ENCODE measurements at regions not wholly inside any gene's neighbourhood (a gene's known extent, or its start where the extent isn't known, plus 50 kb on each side); places are given as distances from the start of the nearest gene placed in this dataset.

DNA sequence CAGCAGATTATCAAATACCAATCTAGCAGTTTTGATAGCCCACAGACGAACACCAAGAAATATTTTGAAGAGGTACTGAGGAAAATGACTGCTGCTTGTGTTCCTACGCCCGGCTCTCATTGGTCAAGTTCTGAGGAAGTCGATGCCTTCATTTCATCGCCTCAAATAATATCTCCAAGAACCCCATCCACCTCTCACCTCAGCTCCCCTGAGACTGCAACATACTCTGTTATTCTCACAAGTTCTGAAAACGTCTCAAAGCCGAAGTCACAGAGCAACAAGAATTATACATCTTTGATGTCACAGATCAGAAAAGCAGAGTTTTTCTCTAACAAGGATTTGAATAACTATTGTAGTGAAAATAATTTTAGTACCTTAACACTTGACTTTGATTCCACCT, 55.5 kb upstream of the BCAT1 start:
- 91 to 93% methylated on average over 7 of the region's 7 CpGs for WGBS, 2 donors
- H3K36me3 ChIP-seq = no peaks in the 10 kb centered on the region
- no peak overlapping the region for H3K4me3 ChIP-seq
- no peaks in the 10 kb centered on the region for H3K4me1 ChIP-seq
- DNase-seq (no peak), ATAC-seq (ENCODE audit: low FRiP score in 2 of 2) (no peak)
- TF ChIP-seq, protein P1, sequence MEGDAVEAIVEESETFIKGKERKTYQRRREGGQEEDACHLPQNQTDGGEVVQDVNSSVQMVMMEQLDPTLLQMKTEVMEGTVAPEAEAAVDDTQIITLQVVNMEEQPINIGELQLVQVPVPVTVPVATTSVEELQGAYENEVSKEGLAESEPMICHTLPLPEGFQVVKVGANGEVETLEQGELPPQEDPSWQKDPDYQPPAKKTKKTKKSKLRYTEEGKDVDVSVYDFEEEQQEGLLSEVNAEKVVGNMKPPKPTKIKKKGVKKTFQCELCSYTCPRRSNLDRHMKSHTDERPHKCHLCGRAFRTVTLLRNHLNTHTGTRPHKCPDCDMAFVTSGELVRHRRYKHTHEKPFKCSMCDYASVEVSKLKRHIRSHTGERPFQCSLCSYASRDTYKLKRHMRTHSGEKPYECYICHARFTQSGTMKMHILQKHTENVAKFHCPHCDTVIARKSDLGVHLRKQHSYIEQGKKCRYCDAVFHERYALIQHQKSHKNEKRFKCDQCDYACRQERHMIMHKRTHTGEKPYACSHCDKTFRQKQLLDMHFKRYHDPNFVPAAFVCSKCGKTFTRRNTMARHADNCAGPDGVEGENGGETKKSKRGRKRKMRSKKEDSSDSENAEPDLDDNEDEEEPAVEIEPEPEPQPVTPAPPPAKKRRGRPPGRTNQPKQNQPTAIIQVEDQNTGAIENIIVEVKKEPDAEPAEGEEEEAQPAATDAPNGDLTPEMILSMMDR (IDR thresholded peaks at IDR 0.05) = no peak
- H3K27ac ChIP-seq = no peak overlapping the region
- H3K9me3 ChIP-seq = no peaks in the 10 kb centered on the region
- no peaks in the 10 kb centered on the region for H3K27me3 ChIP-seq

DNA sequence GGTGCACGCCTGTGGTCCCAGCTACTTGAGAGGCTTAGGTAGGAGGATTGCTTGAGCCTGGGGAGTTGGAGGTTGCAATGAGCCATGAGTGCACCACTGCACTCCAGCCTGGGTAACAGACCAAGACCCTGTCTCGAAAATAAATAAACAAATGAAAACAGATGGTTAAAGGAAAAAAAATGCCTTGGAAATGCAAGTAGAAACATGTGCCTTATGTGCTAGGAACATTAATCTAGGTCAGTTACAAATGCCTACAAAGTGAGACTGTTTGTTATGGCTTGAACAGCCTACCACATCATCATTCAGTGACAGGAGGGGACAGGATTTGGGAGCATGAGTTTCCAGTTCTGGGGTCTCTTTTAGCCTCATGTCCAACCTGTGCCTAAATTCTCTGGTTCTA, 52.4 kb upstream of the BCAT1 start:
- Histone ChIP-seq H3K4me1 (peaks cover 0 to 6% (median 4%) of the 10 kb centered on the region in 4 donors), H3K27ac (no peak overlapping the region), H3K36me3 (no peaks in the 10 kb centered on the region), H3K27me3 (no peaks in the 10 kb centered on the region), H3K4me3 (no peak overlapping the region), H3K9me3 (no peaks in the 10 kb centered on the region)
- WGBS, 2 donors = 68 to 74% methylated on average over 2 of the region's 2 CpGs
- TF ChIP-seq POLR2A (IDR thresholded peaks at IDR 0.05) (no peak), POLR2AphosphoS5 (IDR thresholded peaks at IDR 0.05) (no peak)
- TF ChIP-seq, protein P1 (IDR thresholded peaks at IDR 0.05) = no peak
- DNase-seq = no peak
- no peak for ATAC-seq (ENCODE audit: low FRiP score in 2 of 2)

Data from upper lobe of left lung (tissue), 6 donors.